HG03175 (cell line): ENCODE measurements at regions not wholly inside any gene's neighbourhood (a gene's known extent, or its start where the extent isn't known, plus 50 kb on each side); places are given as distances from the start of the nearest gene placed in this dataset.
"Not testable (repeated sequence)": the region's sequence is repeated elsewhere in the genome, so short reads cannot be mapped to it uniquely, and the experiment has no call there.

Experiments used
- ATAC-seq: cut with Tn5 transposase; IDR thresholded peaks from one replicate; pipeline ENCODE4 v1.9.1; 2021; ENCODE audit warnings: mild to moderate bottlenecking, moderate library complexity; ENCODE audit not compliant: unreplicated experiment

DNA sequence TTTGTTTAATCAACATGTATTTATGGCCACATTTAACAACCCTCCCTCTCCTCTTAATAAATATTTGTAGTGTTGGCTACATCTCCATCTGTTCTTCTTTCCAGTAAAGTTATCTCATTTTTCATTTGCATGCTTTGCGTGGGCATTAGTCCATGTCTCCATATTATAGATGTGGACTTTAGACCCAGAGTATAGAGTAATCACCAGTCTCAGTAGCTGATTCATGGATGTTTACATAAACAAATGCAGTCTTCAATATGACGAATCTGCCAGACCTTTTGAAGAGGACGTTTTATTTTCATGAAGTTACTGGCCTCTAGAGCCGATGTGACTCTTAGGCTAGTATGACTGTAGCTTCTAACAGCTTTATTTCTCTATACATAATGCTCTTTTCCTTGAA, 1546.2 kb downstream of the OLFM4 start:
- ATAC-seq, result no peak

DNA sequence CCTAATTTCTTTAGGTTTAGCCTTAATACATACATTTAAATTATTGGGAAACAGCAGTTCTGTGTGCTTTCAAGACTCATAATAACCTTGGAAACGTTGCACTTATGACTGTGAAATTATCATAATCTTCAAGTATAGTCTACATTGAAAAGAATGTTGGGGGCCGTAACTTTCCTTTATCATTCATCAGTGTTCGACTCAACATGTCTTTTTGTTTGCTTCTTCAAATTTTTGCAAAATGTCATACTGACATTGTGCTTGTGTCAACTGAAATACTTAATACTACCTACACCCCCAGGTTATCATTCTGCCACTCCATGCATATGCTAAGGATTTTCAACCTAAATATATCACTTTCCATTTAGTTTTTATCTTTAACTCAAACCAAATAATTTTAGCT, 1562.9 kb downstream of the OLFM4 start:
- ATAC-seq, result no peak

DNA sequence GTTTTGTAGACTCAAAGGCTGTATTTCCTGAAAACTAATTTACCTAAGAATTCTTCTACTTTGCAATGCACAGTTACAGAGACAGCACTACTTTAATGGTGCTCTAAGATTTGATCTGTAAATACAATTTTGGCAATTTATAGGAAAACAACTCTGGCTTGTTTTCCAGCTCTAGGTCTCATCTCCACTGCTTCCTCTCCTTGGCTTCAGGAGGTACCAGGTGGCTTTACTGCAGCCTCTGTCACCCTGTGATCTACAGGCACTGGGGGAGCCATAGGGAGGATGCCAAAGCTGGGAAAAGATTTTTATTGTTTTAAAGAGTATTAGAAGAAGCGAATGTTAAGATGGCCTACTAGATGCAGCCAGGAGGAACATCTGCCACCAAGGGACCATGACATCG, 1563.6 kb downstream of the OLFM4 start:
- ATAC-seq, result no peak

DNA sequence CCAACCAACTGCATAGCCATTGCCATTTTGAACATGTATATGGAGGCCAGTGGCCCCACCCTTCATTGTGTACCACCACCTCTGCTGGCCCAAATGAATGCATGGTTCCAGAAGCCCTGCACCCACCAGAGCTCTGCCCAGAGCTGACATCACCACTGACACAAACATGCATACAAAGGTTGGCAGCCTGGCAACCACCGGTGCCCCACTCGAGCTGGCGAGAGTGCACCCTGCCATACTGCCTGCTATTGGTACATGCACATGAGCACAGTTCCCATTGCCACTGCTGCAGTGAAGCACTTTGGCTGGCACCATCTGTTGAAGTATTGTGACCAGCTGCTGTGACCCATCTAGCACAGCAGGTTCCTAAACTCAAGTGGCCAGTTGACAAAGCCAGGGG, 1564.9 kb downstream of the OLFM4 start:
- ATAC-seq, result no peak

DNA sequence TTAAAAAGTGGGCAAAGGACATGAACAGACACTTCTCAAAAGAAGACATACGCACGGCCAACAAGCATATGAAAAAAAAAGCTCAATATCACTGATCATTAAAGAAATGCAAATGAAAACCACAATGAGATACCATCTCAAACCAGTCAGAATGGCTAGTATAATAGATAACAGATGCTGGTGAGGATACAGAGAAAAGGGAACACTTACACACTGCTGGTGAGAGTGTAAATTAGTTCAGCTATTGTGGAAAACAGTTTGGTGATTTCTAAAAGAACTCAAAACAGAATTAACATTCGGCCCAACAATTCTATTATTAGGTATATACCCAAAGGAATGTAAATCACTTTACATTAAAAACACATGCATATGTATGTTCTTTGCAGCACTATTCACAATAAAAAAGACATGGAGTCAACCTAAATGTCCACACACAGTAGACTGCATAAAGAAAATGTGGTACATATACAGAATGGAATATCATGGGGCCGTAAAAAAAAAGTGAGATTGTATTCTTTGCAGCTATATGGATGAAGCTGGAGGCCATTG, 1569.0 kb downstream of the OLFM4 start:
- ATAC-seq, result no peak

DNA sequence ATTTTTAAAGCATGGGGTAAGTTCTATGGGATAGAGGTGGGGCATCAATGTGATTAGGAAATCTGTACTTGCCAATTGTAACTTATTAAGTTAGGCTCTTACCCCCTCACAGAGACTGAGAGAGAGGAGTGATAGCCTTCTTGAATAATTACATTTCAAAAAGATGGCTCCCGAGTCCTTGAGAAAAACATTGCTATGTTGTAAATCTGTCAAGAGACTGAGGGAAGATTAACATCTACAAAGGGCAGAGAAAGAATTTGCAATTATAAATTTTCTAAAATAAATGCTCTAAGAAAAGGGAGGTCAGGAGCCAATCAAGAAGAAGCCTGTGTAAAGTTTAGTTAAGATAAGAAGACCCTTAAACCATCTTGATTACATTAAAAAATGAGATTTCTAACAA, 1570.8 kb downstream of the OLFM4 start:
- ATAC-seq, result no peak

DNA sequence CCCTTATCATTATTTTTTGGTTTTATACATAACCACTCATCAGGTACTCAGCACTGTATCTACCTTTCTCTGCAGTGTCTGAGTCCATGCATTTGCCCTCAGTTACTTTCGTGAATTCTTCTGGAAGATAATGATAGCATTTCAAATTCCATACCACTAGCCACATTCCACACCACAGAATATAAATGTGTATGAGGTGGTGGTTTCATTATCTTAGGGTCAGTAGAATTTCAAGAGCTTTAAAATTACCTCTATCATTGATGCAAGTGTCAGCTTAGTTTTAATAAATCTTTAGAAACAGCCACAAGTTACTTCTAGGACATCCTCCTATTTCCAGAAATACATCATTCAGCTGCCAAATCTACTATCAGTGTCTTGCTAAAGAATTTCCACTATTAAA, 1578.3 kb downstream of the OLFM4 start:
- ATAC-seq, result no peak

DNA sequence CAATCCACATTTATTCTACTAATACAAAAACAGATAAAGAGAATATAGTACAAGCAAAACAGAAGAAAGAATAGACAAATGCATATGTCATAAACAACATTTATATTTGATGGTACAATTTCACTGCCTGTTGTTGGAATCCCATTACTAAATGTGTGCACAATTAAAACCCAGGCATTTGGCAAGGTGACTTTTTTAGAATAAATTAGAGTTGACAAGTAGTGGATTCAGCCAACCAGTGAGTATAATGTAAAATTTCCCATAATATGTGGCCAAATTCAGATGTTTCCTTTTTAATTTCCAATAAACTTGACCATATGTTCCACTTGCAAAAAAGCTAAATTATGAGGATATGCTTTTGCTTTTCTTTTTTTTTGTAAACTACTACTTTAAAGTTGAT, 1578.8 kb downstream of the OLFM4 start:
- no peak for ATAC-seq

DNA sequence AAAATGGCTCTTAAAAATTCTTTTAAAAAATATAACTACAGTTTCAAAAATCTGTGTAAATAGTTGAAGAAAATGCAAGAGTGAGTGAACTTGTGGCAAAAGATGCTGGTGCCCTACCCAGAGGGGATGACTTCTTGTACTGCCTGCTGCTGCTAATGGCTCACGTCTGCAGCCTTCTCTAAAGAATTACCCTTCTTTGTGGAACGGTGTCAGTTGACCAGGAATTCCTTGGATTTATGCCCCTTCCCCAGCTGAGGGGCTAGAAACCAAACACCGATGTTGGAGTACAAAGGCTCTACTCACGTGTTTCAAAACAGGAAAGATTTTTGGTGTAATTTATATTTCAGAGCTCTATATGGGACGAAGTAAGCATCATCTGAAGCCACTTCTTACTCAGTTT, 1582.8 kb downstream of the OLFM4 start:
- ATAC-seq, result no peak

DNA sequence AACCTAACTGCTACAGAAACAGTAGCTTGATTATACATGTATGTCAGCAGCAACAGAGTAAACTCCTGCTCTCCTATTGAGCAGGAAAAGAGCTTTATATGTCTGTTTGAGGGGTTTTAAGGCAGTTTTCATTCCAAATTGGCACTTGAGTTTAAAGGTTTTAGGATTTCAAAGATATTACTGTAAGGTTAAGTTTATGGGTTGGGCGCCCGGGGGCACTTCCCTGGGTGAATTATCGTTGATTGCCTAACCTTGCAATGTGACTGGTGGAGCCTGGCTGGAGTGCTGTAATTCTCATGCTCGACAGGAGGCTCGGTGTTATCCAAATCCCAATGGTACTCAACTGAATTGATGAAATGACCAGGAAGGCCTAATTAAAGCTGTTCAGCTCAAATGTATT, 1586.1 kb downstream of the OLFM4 start:
- ATAC-seq, result no peak

DNA sequence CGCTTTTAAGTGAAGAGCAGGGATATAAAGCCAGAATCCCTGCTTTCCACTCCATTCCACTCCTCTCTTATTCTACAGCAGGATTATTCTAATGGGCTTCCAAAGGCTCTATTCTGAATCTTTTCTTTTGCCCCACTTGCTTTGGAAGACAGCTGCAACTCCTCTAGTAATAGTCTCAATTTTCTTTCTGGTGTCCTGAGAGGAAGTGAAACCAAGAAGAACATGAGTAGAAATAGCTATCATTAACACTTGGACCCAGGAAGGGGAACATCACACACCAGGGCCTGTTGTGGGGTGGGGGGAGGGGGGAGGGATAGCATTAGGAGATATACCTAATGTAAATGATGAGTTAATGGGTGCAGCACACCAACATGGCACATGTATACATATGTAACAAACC, 1597.9 kb downstream of the OLFM4 start:
- ATAC-seq, result not testable (repeated sequence)

DNA sequence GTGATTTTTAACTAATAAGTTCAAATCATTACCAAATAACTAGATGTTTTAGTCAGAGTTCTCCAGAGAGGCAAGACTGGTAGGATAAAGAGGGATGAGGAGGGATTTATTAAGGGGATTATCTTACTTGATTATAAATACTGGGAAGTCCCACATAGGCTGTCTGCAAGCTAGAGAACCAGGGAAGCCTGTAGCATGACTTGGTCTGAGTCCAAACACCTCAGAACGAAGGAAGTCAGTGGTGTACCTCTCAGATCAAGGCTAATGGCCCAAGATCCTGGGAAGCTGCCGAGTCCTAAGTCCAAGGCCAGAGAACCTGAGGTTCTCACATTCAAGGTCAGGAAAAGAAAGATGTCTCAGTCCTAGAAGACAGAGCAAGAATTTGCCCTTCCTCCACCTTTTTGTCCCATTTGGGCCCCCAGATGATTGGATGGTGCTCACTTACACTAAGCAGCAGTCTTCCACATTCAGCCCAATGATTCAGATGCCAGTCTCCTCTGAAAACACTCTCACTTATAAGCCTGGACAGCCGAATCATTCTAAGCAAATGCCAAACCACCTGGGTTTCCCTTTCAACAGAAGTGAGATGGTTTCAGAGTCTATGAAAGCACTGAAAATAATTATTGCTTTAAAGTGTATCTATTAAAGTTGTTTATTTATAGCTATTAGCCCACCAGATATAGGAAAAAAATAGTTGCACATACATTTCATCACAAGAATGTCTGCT, 1599.2 kb downstream of the OLFM4 start:
- no peak for ATAC-seq

DNA sequence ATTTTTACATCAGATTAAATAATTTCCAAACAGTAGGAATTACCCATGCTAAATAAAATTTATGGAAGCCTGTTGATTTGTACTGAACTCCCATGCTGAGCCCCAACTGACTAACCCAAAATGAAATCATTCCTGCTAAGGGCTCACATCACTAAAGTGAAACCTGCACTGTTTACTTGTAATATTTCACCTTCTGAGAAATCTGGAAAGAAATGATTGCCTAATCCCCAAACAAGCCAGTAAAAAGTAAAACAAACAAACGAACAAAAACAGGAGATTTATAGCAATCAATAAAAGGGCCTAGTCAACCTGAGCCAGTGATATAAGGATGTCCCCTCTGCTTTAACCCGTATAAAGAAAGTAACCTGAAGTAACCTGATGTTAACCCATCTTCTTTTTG, 1599.8 kb downstream of the OLFM4 start:
- no peak for ATAC-seq

DNA sequence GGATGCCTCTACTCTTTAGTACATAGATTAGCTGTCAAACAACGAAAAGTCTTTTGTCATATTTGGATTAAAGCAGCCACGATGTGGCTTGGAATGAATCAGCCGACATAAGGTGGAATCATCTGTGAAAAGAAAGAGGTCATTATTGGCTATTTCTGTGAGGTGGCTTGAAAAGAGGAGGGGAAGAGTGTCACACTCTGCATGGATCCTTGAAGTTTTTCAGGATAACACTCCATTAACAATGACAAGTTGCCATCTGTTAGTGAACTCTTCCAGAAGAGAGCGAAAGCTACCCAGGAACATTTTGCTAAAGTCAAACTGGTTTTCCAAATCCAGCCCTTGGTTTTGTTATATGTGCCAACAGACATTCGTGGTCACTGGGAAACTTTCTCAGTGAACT, 1604.8 kb downstream of the OLFM4 start:
- no peak for ATAC-seq

DNA sequence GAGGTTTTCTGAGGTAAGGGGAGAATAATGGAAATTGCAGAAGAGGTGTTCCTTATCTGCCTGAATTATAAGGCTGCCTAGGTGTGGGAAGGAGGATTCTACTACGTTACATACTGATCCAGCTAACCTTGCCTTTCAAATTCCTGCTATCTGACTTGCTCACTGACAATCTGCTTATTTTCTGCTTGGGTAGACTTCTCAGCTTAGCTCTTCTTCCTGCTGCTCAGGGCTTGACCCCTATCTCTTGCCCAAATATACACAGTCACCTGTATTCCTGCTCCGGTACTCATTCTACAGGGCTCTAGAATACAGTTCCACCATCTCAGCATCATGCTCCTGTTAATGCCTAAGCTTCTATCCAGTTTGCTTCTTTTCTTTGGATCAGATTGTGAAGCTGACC, 1607.6 kb downstream of the OLFM4 start:
- ATAC-seq, result no peak

DNA sequence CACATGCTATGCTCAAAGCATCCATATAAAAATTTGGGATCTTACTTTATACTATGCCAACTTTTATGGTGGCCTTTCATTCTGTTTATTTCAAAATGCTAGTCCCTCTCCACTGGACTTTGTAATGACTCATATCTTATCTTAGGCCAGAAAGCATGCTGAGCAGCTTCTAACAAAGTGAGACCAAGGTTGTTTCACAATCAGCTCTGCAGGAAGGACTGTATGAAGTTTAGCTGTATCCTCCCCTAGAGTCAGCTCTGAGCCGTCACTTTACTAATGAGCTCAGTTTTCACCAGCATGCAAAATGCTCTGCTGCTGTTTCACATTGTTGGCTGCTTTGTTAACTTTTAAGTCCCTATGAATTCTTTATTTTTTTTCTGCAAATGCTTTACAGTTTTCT, 1608.8 kb downstream of the OLFM4 start:
- no peak for ATAC-seq

DNA sequence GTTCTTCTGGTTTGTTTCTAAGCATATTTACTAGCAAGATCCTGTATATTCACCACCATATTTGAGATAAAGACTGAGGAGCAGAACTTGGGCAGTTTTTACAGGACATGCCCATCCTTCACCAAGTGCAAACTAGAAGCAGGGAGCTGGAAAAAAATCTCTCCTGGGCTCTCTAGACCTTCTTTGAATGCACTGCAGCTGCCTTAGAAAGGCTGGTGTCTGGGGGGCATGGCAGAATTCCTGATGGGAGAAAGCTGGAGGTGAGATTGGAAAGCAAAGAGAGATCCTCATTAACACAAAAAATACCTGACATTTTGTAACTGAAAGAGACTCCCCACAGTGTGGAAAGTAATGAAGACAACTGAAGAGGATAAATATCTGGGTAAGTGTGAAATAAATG, 1612.1 kb downstream of the OLFM4 start:
- ATAC-seq, result no peak

DNA sequence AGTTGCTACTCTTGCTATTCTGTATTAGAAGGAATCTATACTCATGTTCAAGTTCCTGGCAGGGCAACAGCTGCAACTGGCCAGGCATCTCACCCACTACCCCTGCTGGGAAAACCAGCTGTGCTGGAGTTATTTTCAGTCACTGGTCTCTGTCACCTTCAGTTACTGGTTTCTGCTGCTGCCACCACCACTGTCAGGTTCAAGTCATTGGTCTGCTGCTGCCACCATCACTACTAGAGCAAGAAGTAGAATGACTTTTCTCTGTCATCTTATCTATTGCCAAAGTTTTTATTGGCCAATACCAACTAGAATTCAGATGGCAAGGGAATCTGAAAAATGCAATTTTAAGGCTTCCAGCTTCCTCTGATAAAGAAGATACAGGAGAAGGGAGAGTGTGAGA, 1615.2 kb downstream of the OLFM4 start:
- ATAC-seq, result no peak

DNA sequence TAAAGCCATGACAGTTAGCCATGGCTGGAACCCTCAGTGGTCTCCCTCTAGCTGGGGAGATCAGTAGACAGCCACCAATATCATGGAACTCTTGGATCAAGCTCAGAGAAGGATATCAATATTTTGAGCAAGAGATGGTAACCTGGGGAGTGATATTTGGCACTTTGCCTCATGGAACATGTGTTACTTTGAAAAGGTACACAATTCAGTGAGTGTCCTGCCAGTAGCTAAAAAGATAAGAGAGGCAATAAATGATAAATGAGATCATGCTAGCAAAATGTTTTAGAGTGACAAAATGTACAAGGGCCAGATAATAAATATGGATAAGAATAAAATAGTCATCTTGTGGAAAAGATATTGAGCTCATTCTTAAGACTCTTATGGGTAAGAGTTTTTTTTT, 1618.7 kb downstream of the OLFM4 start:
- no peak for ATAC-seq

DNA sequence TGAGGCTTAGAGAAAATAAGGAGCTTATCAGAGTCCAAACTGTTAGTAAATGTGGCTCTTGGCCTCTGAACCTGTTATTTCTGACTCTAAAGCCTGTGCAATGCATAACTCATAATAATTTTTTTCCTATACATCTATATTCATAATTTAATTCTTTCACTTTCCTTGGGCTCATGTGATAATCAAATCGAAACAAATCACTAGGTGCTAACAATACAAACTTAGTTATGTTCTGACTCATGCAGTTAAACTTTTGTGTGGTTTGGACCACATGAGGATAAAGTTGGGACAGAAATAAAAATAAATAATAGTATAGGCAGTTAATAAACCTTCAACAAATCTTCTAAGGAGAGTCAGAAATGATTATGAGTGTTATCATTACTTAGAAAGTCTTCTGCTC, 1629.0 kb downstream of the OLFM4 start:
- ATAC-seq, result no peak

DNA sequence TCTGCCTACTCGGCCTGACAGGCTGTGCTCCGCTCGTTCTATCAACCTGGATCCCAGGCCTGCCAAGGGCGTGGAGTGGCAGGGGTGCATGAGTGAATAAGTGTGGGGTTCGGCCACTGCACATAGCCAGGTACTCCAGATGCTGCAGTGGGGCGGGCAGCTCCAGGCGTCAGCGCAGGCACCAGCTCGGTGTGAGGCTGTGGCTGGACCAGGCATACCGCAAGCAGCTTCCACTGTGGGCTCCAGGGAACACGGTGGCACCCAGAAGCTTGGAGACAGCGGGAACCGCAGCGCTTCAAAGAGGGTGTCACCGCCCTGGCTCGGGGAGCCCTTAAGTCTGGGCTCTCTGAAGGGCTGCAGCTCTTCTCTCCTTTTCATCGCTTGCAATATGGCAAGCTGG, 1630.2 kb downstream of the OLFM4 start:
- no peak for ATAC-seq

DNA sequence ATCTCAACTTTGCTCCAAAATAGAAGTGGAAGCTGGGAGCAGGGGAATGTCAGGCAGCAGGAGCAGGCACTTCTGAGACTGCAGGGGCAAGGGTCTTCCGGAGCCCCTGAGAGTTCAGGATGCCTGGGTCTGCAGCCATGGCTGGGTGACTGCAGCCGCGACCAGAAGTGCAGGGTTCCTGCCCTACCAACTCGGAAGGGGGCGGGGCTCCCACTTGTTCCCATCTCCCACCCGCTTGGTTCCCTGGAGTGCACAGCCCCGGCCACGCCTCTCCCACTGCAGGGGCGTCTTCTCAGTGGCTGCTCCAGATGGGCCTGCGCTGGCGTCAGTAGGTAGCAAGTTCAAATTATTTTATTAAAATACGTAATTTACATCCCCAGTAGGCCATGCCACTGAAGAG, 1631.7 kb downstream of the OLFM4 start:
- ATAC-seq, result no peak

DNA sequence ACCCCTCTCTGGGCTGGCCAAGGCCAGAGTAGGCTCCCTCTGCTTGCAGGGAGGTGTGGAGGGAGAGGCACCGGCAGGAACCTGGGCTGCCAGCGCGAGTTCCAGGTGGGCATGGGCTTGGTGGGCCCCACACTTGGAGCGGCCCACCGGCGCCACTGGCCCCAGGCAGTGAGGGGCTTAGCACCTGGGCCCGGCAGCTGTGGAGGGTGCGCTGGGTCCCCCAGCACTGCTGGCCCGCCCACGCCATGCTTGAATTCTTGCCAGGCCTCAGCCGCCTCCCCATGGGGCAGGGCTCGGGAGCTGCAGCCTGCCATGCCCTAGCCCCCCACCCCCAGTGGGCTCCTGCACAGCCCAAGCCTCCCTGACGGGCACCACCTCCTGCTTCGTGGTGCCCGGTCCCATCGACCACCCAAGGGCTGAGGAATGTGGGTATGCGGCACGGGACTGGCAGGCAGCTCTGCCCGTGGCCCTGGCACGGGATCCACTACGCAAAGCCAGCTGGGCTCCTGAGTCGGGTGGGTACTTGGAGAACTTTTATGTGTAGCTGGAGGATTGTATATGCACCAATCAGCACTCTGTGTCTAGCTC, 1648.0 kb downstream of the OLFM4 start:
- ATAC-seq, result no peak
